NOMO-1 (cell line): ENCODE measurements at regions not wholly inside any gene's neighbourhood (a gene's known extent, or its start where the extent isn't known, plus 50 kb on each side); places are given as distances from the start of the nearest gene placed in this dataset.
"Not testable (repeated sequence)": the region's sequence is repeated elsewhere in the genome, so short reads cannot be mapped to it uniquely, and the experiment has no call there.

Experiments
- DNase-seq, 2 experiments: peaks; one replicate each; lab custom pipeline; 2025; ENCODE audit not compliant: unreplicated experiment in 2 of 2; lab: John Stamatoyannopoulos, UW

DNA sequence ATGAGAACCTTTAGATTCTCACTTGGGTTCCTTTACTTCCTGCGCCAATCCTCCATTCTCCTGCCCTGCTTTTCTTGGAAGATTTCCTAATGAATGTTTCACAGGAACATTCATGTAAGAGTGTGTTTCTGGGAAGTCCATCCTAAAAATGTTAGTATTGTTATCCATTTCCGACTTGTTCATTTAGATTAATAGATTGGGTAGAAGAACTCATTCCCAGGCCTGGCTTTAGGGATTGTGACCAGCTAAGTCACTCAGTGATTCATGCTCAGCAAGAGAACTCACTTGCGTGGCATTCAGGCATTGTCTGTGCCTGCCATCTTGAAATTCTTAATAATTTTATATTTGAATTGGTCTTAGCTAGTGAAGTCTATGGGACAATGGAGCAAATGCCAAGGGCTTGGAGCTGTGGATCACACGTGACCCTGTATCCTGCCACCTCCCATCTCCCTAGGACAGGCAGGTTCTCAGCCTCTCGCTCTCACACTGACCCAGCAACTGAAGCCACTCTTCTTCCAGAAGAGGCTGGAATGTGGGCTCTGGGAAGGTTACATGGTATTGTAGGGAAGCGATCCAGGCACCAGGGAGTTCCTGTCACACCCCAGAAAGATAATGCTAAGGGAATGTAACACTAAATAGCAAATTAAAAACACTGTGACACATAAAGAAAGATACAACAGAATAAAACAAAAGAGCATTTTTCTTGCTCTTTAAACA lies 562.1 kb downstream of the TMA16 start:
- DNase-seq = no peak

DNA sequence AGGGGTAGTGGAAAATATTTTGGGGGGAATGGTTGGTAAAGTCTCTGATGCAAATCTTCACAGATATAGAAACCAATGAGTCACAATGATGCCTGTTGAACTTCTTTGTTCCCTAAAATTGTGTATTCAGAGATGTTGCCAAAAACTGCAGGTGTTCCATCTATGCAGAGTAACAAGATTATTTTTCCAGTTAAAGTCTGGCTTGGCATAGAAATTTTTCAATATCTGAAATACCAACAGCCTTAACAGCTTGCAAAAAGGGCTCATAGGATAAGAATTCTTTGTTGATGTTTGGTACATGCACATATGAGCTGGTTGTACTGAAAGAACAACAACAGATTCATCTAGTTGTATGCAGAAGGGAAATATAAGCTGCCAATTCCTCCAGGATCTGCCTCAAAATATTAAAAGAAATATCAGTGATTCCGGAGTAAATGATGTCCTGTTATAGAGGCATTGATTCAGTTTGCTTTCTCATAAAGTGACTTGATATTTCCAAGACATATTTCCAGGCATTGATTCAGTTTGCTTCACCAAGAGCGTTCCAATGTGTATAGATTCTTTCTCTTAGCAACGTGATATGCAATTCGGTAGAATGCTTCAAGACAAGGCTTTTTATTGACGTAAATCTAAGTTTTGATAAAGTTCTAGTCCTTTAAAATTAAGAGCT lies 564.4 kb downstream of the TMA16 start:
- no peak for DNase-seq

DNA sequence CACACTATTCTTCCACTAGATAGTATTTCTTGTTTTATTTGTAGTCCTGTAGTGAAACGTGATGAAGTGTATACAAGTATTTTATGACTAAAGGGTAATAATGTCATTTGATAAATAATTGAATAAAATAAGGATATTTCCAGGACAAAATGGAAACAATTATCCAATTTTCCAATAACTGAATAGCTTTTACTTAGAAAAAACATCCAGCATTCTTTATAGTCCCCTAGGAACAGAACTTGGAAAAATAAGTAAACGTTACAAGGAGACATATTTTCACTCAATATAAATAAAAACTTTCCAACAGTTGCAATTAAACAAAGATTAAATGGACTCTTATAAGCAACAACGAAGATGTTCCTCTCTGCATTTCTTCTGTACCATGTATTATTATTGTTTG lies 566.0 kb downstream of the TMA16 start:
- no peak for DNase-seq

DNA sequence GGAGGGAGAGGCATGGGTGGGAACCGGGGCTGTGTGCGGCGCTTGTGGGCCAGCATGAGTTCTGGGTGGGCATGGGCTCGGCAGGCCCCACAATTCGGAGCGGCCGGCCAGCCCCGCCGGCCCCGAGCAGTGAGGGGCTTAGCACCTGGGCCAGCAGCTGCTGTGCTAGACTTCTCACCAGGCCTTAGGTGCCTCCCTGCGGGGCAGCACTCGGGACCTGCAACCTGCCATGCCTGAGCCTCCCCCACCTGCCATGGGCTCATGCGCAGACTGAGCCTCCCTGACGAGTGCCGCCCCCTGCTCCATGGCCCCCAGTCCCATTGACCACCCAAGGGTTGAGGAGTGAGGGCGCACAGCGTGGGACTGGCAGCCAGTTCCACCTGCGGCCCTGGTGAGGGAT lies 573.9 kb downstream of the TMA16 start:
- no peak for DNase-seq

DNA sequence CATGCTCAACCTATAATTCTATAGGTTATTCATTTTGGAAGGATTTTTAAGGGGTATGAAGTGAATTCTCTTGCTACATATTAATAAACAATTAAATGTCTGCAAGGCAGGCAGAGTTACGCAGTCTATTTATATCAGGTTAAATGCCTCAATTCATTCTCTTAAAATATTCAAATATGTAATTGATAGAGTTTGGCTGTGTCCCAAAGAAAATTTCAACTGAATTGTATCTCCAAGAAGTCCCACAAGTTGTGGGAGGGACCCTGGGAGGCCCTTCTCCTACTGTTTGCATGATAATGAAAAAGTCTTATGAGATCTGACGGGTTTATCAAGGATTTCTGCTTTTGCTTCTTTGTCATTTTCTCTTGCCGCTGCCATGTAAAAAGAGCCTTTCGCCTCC lies 576.1 kb downstream of the TMA16 start:
- no peak for DNase-seq

DNA sequence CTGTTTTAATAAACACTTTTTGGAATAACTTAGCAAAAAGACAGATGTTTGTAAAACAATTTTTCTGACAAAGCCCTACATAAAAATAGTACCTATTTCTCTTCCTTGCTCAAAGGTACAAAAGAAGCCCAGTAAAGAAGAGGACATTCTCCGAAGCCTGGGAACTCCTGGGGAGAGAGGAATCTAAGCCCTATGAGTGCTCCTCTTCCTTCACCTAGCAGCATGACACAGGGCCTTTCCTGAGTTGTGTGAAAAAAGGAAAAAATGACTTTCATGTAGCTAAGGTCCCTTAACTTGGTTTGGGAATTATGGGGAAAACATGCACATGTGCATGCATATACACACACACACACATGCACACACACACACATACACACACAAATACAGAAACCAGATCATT lies 586.9 kb downstream of the TMA16 start:
- DNase-seq = no peak

DNA sequence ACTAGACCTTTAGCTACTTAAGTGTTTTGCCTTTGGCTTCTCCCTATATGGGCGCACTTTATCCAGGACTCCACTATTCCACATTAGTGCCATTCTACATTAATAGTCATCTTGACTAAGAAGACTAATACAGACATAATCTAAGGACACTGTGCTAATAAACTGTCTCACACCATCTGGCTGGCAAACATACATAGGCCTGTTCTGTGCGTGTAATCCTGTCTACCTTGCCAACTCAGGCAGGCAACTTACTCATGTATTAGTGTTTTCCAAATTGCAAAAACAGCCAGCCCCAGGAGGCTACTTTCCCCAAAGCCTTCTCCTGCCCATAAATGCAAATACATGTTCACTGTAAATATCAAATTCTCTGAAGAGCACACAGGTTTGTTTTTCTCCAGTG lies 587.3 kb downstream of the TMA16 start:
- DNase-seq = no peak

DNA sequence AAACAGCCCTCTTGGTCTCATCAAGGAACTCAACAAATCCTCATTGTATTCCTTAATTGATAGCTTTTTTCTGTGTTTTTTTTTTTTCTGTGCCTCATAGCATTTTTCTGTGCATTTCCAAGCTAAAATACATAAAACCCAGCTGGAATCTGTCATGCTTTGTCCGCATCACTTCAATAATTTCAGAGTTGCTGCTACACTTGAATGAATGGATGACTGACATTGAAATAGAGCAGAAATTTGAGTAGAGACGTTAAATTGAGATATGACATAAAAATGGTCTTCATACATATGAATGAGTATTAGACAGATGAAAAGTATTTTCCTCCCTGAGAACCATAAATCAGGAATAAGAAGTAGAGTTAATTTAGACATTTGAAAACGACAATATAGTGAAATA lies 593.2 kb downstream of the TMA16 start:
- DNase-seq = no peak

DNA sequence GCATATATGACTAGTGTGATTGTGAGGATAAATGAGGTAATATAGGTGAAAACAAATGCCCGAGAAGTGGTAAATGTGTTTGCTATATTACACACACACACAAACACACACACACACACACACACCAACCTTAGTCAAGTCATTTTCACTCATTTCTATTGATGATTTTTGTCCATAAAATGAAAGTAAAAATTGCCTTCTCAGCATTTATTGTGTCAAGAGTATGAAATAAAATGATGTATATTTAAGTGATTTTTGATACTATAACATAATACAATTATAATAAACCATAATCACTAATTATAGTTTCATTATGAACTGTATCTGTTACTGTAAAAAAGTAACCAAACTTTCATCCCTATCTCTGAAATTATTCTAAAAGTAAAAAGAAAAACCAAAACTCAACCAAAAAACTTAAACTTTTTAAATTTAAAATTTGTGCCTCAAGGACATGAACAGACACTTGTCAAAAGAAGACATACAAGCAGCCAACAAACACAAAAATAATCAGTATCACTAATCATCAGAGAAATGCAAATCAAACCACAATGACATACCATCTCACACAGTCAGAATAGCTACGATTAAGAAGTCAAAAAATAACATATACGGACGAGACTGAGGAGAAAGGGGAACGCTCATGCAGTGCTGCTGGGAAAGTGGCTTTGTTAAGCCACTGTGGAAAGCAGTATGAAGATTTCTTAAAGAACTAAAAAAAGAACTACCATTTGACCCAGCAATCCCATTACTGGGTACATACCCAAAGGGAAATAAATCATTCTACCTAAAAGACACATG lies 601.0 kb downstream of the TMA16 start:
- no peak for DNase-seq

DNA sequence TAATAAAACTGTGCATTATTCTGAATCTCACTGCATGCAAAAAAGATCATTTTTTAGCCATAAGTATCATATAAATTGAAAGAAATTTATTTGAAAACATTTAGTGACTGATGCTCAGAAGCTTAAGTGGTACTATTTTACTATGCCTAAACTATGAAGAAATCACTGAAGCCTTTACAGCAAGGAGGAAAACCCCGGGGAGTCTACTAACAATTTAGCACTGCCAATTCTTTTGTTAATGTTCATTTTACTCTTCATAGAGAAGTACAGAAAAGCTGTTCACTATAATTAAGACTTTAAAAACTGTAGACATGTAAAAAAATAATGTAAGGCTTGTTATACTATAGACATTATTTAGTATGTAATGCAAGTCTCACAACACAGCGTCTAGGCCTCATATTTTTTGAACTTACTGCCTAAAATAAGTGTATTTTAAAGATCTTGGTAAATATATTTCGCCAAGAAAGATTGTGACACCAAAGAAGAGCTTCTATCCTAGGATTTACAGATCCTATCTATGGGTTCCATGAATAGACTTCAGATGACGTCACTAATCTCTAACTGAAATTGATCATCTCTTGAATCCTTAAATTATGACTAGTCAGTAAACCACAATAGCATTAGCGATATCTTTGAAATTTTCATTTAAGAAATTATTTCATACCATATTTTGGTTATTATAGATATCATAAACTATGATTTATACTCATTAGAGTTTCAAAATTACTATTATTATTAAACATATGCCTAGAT lies 602.5 kb downstream of the TMA16 start:
- DNase-seq = no peak

DNA sequence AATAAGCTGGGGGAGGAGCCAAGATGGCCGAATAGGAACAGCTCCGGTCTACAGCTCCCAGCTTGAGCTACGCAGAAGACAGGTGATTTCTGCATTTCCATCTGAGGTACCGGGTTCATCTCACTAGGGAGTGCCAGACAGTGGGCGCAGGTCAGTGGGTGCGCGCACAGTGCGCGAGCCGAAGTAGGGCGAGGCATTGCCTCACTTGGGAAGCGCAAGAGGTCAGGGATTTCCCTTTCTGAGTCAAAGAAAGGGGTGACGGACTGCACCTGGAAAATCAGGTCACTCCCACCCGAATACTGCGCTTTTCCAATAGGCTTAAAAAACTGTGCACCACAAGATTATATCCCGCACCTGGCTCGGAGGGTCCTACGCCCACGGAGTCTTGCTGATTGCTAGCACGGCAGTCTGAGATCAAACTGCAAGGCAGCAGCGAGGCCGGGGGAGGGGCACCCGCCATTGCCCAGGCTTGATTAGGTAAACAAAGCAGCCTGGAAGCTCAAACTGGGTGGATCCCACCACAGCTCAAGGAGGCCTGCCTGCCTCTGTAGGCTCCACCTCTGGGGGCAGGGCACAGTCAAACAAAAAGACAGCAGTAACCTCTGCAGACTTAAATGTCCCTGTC lies 606.4 kb downstream of the TMA16 start:
- DNase-seq = not testable (repeated sequence)

DNA sequence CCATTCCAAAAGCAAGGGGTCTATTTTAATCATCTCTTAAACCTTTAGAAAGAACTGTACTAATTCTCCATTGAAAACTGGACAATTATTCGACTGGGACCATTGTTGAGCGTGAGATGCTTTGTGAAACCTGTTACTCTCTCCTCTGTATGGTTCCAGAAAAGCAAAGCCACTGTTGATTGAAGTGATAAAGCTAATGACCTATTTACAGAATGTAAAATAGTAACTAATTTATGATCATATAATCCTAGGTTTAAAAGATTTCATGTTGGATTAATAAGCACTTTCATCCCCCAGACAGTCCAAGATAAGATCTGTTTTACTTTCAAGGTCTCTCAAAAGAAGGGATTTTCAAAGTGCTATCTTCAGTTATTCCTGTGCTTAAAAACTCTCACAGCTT lies 614.5 kb downstream of the TMA16 start:
- no peak for DNase-seq

DNA sequence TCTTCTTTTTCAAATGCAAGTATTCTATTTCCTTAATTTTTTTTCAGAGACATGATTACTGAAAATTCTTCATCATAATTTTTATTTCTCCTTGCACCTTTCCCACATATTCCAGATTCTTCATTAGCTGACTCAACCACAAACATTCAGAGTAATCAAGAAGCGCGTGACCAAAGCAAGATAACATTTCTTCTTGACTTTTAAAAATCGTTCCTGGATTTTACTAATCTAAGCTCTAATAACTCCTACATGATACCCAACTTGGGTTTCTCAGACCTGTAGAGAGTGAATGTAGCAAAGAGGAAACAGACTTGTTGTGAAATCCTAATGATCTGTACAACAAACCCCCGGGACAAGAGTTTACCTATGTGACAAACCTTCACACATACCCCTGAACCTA lies 615.0 kb downstream of the TMA16 start:
- no peak for DNase-seq

DNA sequence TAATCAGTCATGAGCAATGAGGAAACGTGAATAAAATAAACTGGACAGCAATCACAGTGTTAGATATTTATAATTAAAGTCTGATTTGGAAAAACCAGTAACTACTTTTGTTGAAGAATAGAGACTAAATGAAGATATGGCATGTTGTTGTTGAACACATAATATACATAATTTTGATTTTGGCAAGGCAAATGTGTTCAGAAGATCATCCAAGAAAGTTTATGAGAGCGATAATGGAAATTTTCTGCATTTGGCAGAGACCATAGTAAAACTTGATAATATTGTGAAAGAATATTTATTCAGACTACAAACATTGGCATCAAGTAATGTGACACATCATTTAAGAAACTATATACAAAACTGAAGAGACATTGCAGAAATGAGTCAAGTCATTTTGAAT lies 620.7 kb downstream of the TMA16 start:
- no peak for DNase-seq

DNA sequence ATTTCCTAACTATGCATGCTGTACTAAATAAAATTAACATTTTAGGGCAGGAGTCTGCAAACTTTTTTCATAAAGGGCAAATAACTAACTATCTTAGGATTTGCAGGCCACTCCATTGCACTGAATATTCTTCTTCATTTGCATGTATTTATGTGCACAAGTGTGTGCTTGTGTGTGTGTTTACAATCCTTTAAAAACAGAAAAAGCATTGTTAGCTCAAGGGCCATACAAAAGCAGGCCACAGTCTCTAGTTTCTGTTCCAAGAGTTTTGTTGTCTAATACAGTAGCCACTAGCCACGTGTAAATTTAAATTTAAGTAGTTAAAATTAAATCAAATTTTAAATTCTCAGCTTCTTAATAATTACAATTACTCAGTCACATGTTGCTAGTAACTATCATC lies 621.8 kb downstream of the TMA16 start:
- DNase-seq = no peak

DNA sequence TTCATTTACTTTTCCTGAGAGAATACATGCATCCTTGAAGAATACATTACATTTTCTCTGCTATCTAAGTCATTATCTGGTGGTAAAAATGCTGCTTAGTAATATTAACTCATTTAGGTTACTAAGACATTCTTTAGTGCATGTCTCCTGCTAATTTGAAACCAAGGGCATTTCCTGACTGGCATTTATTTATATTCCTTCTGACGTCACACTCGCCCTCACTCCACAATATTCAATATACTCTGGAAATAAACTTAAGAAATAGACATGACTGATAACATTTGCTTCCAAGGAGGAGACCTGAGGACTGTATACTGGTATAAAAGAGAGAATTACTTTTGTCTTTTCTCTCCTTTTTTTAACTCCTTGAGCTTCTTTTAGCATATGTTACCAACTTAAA lies 619.5 kb upstream of the SMIM31 start:
- DNase-seq = no peak

DNA sequence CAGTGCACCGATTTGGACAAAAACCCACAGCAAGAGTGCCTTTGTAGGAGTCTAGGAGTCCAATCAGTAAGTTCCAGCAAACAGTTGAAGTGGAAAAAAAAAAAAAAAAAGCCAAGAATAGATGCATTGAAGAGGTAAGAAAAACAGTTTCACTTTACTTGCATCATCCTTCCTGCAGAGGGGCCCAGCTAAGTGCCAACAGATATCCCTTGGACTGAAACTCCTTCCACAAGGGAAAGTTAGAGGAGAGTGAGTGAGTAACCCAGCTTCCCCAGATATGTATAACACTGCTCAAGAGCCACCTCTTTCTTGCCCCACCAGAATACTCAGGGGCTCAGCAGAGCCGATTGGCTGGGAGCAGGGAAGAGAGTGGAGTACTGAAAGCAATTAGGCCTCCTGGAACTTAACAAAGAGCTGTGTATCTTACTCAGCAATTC lies 617.7 kb upstream of the SMIM31 start:
- DNase-seq = no peak

DNA sequence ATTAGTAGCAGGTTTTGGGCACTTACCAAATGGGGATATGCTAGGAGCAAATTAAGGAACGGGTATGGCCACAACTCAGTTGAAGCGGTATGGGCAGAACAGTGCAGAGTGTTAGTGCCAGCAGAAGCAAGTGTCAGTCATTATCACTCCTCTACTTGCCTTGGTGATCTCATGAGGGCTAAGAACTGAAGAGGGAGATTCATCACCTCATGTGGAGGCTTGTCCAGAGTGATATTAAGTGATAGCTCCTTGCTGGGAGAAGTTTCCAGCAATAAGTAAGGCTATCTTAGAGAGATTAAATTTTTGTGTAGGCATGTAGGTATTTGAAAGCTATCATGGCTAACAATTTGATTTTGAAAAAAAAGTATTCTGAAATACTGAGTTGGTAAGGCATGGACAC lies 615.4 kb upstream of the SMIM31 start:
- DNase-seq = no peak

DNA sequence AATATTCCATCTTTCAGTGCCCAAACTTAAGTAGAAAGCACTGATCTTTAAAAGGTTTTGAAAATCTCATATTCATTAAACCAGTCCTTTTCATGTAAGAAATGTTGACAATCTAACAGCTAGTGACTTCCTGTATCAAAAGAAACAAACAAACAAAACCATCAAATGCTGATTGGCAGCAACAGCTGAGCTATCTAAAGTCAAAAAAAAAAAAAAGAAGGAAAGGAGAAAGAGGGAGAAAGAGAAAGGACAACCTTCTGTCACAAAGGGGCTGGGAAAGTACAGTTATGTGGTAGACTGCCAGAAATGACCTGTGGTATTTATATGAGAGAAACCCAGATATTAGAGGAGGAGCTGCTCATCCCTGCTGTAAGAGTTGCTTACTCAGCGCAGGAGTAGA lies 614.6 kb upstream of the SMIM31 start:
- DNase-seq = no peak

DNA sequence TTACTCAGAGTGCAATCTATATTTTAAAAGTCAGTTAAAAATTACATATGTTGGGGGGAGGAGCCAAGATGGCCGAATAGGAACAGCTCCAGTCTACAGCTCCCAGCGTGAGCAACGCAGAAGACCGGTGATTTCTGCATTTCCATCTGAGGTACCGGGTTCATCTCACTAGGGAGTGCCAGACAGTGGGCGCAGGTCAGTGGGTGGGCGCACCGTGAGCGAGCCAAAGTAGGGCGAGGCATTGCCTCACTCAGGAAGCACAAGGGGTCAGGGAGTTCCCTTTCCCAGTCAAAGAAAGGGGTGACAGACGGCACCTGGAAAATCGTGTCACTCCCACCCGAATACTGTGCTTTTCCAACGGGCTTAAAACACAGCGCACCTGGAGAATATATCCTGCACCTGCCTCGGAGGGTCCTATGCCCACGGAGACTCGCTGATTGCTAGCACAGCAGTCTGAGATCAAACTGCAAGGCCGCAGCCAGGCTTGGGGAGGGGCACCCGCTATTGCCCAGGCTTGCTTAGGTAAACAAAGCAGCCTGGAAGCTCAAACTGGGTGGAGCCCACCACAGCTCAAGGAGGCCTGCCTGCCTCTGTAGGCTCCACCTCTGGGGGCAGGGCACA lies 612.1 kb upstream of the SMIM31 start:
- not testable (repeated sequence) for DNase-seq
